Ovary (tissue), 3 donors: ENCODE measurements at regions not wholly inside any gene's neighbourhood (a gene's known extent, or its start where the extent isn't known, plus 50 kb on each side); places are given as distances from the start of the nearest gene placed in this dataset.

Source experiments
- EP300 ChIP-seq: sonication (generic); formaldehyde crosslinking; IDR thresholded peaks from one replicate; pipeline ENCODE4 v1.6.1; 2017; ENCODE audit warnings: antibody characterized with exemption
- POLR2A ChIP-seq: fragments of 450-650 bp; IDR thresholded peaks from one replicate; pipeline ENCODE4 v1.6.1; 2017; ENCODE audit warnings: antibody characterized with exemption, mild to moderate bottlenecking, moderate library complexity
- TF ChIP-seq, protein P1 (sequence below), 3 donors: fragments of 450-650 bp in 2 of 3; fragments of 200-600 bp in 1 of 3; IDR thresholded peaks; one replicate each; pipeline versions ENCODE4 v1.5.1 to v1.8.0; 2016 to 2022; ENCODE audit warnings: antibody characterized with exemption in 3 of 3, mild to moderate bottlenecking in 1 of 3
- donor health status: DM: no; HTN: no; CAD: no.

DNA sequence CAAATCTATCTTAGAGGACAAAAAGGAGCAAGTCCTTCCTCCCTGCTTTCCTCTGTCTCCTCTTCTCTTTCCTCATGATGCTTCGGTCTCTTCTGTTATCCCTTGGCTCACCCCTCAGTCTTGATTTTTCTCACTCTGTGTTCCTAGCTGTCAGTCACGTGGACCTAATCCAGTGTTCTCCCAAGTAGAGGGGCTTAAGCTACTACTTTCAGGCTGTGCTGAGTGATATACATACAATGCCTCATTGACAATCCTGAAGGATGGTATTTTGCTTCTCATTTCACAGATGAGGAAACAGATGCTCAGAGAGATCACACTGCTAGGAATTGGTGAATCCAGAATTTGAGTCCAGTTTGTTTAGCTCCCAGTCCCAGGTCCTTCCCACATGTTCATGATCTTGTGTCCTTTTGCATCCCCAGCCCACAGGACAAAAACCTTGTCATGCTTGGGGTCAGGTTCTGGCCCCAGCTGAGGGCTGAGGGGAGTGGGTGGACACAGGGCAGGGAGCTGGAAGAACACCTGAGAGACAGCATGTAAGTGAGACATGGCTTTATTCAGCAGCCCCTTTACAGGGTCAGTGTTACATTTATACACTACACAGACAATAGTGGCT is 50.5 kb upstream of the KMT2E start:
- TF ChIP-seq, protein P1, sequence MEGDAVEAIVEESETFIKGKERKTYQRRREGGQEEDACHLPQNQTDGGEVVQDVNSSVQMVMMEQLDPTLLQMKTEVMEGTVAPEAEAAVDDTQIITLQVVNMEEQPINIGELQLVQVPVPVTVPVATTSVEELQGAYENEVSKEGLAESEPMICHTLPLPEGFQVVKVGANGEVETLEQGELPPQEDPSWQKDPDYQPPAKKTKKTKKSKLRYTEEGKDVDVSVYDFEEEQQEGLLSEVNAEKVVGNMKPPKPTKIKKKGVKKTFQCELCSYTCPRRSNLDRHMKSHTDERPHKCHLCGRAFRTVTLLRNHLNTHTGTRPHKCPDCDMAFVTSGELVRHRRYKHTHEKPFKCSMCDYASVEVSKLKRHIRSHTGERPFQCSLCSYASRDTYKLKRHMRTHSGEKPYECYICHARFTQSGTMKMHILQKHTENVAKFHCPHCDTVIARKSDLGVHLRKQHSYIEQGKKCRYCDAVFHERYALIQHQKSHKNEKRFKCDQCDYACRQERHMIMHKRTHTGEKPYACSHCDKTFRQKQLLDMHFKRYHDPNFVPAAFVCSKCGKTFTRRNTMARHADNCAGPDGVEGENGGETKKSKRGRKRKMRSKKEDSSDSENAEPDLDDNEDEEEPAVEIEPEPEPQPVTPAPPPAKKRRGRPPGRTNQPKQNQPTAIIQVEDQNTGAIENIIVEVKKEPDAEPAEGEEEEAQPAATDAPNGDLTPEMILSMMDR (IDR thresholded peaks at IDR 0.05), result no peak
- TF ChIP-seq POLR2A, result no peak
- TF ChIP-seq EP300, result no peak
